Loucy (cell line): ENCODE measurements at regions not wholly inside any gene's neighbourhood (a gene's known extent, or its start where the extent isn't known, plus 50 kb on each side); places are given as distances from the start of the nearest gene placed in this dataset.

ENCODE experiments used
- H2AFZ ChIP-seq: fragments of 200-600 bp; sonication (generic); 2 replicates; pipeline ENCODE4 v1.6.0; 2016; ENCODE audit warnings: antibody characterized with exemption, mild to moderate bottlenecking, low read length, moderate library complexity
- H3F3A ChIP-seq: fragments of 200-600 bp; 2 replicates; pipeline ENCODE4 v1.6.0; 2016; ENCODE audit warnings: antibody characterized with exemption, low read depth, mild to moderate bottlenecking
- H3K27me3 ChIP-seq: fragments of 200-600 bp; sonication (generic); 2 replicates; pipeline ENCODE4 v1.6.1; 2014; ENCODE audit warnings: low read length, mild to moderate bottlenecking; ENCODE audit not compliant: insufficient read depth, poor library complexity, severe bottlenecking
- H3K36me3 ChIP-seq: fragments of 200-600 bp; sonication (generic); 2 replicates; pipeline ENCODE4 v1.6.1; 2016; ENCODE audit warnings: low read length; ENCODE audit not compliant: insufficient read depth
- H3K4me1 ChIP-seq: fragments of 200-600 bp; sonication (generic); 2 replicates; pipeline ENCODE4 v1.5.1; 2014; ENCODE audit warnings: low read length, mild to moderate bottlenecking; ENCODE audit not compliant: insufficient read depth, poor library complexity, severe bottlenecking
- H3K4me2 ChIP-seq: fragments of 200-600 bp; sonication (generic); 2 replicates; pipeline ENCODE4 v1.6.0; 2014; ENCODE audit warnings: antibody characterized with exemption, low read length, low read depth, mild to moderate bottlenecking; ENCODE audit not compliant: poor library complexity, severe bottlenecking
- H3K4me3 ChIP-seq: fragments of 200-600 bp; sonication (generic); 2 replicates; pipeline ENCODE4 v1.5.1; 2014; ENCODE audit warnings: low read length, mild to moderate bottlenecking, mixed read lengths; ENCODE audit not compliant: poor library complexity, severe bottlenecking
- H3K79me2 ChIP-seq: fragments of 200-600 bp; sonication (generic); 2 replicates; pipeline ENCODE4 v1.6.1; 2014; ENCODE audit warnings: low read length; ENCODE audit not compliant: insufficient read depth
- H3K9ac ChIP-seq: fragments of 200-600 bp; sonication (generic); 2 replicates; pipeline ENCODE4 v1.6.0; 2014; ENCODE audit warnings: mild to moderate bottlenecking, low read depth, low read length, moderate library complexity; ENCODE audit not compliant: poor library complexity, severe bottlenecking
- H3K9me2 ChIP-seq: fragments of 200-600 bp; sonication (generic); replicated peaks from 2 replicates; pipeline ENCODE4 v1.6.1; 2016; ENCODE audit warnings: low read depth, low read length, mixed read lengths
- H3K9me3 ChIP-seq: fragments of 200-600 bp; sonication (generic); 2 replicates; pipeline ENCODE4 v1.6.1; 2014; ENCODE audit warnings: mild to moderate bottlenecking, antibody characterized with exemption, low read length, low read depth; ENCODE audit not compliant: insufficient read depth
- H4K20me1 ChIP-seq: fragments of 200-600 bp; sonication (generic); 2 replicates; pipeline ENCODE4 v1.6.0; 2014; ENCODE audit warnings: antibody characterized with exemption, low read length, mild to moderate bottlenecking; ENCODE audit not compliant: insufficient read depth, poor library complexity, severe bottlenecking
- CTCF ChIP-seq: fragments of 200-600 bp; sonication (generic); conservative IDR thresholded peaks from 2 replicates; pipeline ENCODE4 v1.5.1; 2014; ENCODE audit warnings: mild to moderate bottlenecking, antibody characterized with exemption, low read length
- EZH2phosphoT487 ChIP-seq: fragments of 200-600 bp; IDR thresholded peaks from 2 replicates; pipeline ENCODE4 v1.6.1; 2018; ENCODE audit warnings: antibody characterized with exemption, mild to moderate bottlenecking, moderate library complexity, borderline replicate concordance

GRCh38 chr14:56065621-56066290 is 52.5 kb upstream of the PELI2 start:
- Histone ChIP-seq H3K27me3 (no peaks in the 10 kb centered on the region), H2AFZ (no peak overlapping the region), H3K4me2 (no peak overlapping the region), H3K4me1 (no peaks in the 10 kb centered on the region), H4K20me1 (no peaks in the 10 kb centered on the region), H3K36me3 (no peaks in the 10 kb centered on the region), H3K79me2 (no peaks in the 10 kb centered on the region), H3K4me3 (no peak overlapping the region), H3K9me3 (no peaks in the 10 kb centered on the region), H3K9me2 (no peaks in the 10 kb centered on the region), H3K9ac (no peak overlapping the region), H3F3A (no peaks in the 10 kb centered on the region)
- TF ChIP-seq EZH2phosphoT487 (no peak), CTCF (no peak)
